ENCODE measurements at regions not wholly inside any gene's neighbourhood (a gene's known extent, or its start where the extent isn't known, plus 50 kb on each side); places are given as distances from the start of the nearest gene placed in this dataset.

- TF ChIP-seq CTCF (conservative IDR thresholded peaks at IDR 0.05; ENCODE audit: low read depth, low read length): no peak
- no peak overlapping the region for H3K4me3 ChIP-seq (ENCODE audit: low read length)
- DNase-seq (ENCODE audit: low read depth): no peak
Measured at GRCh38 chr3:117743993-117744392, 1034.4 kb downstream of the TUSC7 start.

GRCh38 chr3:117744935-117745334 lies 1035.4 kb downstream of the TUSC7 start:
- H3K4me3 ChIP-seq (ENCODE audit: low read length): no peak overlapping the region
- DNase-seq (ENCODE audit: low read depth): no peak
- TF ChIP-seq CTCF (conservative IDR thresholded peaks at IDR 0.05; ENCODE audit: low read depth, low read length): no peak

GRCh38 chr3:117745516-117745915 lies 1035.9 kb downstream of the TUSC7 start:
- no peak for DNase-seq (ENCODE audit: low read depth)
- no peak for TF ChIP-seq CTCF (conservative IDR thresholded peaks at IDR 0.05; ENCODE audit: low read depth, low read length)
- no peak overlapping the region for H3K4me3 ChIP-seq (ENCODE audit: low read length)

- no peak for DNase-seq (ENCODE audit: low read depth)
- no peak overlapping the region for H3K4me3 ChIP-seq (ENCODE audit: low read length)
- no peak for TF ChIP-seq CTCF (conservative IDR thresholded peaks at IDR 0.05; ENCODE audit: low read depth, low read length)
Measured at GRCh38 chr3:117746066-117746465, 1036.5 kb downstream of the TUSC7 start.

GRCh38 chr3:117748131-117748530 lies 1038.6 kb downstream of the TUSC7 start:
- DNase-seq (ENCODE audit: low read depth): no peak
- no peak for TF ChIP-seq CTCF (conservative IDR thresholded peaks at IDR 0.05; ENCODE audit: low read depth, low read length)
- H3K4me3 ChIP-seq (ENCODE audit: low read length): no peak overlapping the region

- no peak for DNase-seq (ENCODE audit: low read depth)
- no peak overlapping the region for H3K4me3 ChIP-seq (ENCODE audit: low read length)
Measured at GRCh38 chr3:117750674-117751269, 1041.2 kb downstream of the TUSC7 start.

More at GRCh38 chr3:117750674-117751269, 1041.2 kb downstream of the TUSC7 start:
- TF ChIP-seq CTCF (conservative IDR thresholded peaks at IDR 0.05; ENCODE audit: low read depth, low read length): no peak
